Activated naive CD8-positive, alpha-beta T cell (primary cell): ENCODE measurements at regions not wholly inside any gene's neighbourhood (a gene's known extent, or its start where the extent isn't known, plus 50 kb on each side); places are given as distances from the start of the nearest gene placed in this dataset.

ENCODE experiments used
- H3K27ac Mint-ChIP-seq: one replicate; pipeline ENCODE4 v1.8.0; 2021; ENCODE audit warnings: mixed read lengths
- H3K27me3 Mint-ChIP-seq: one replicate; pipeline ENCODE4 v1.8.0; 2021; ENCODE audit warnings: mixed read lengths
- H3K36me3 Mint-ChIP-seq: one replicate; pipeline ENCODE4 v1.8.0; 2021; ENCODE audit warnings: mixed read lengths
- H3K4me1 Mint-ChIP-seq: one replicate; pipeline ENCODE4 v1.8.0; 2021; ENCODE audit warnings: low read depth, mixed read lengths
- H3K4me3 Mint-ChIP-seq: one replicate; pipeline ENCODE4 v1.8.0; 2021; ENCODE audit warnings: mild to moderate bottlenecking, mixed read lengths
- H3K9me3 Mint-ChIP-seq: one replicate; pipeline ENCODE4 v1.8.0; 2021; ENCODE audit warnings: low read depth, mixed read lengths

- no peaks in the 10 kb centered on the region for H3K4me1 Mint-ChIP-seq
- no peak overlapping the region for H3K27ac Mint-ChIP-seq
- no peaks in the 10 kb centered on the region for H3K36me3 Mint-ChIP-seq
These were observed 1350.2 kb upstream of the FAM98A start for GRCh38 chr2:34949316-34949715.

GRCh38 chr2:34936089-34936488 lies 1337.0 kb upstream of the FAM98A start:
- Mint-ChIP-seq H3K4me1 (no peaks in the 10 kb centered on the region), H3K9me3 (peaks cover 8% of the 10 kb centered on the region), H3K27me3 (no peaks in the 10 kb centered on the region), H3K36me3 (no peaks in the 10 kb centered on the region), H3K4me3 (no peak overlapping the region), H3K27ac (no peak overlapping the region)

More at GRCh38 chr2:34949316-34949715, 1350.2 kb upstream of the FAM98A start:
- Mint-ChIP-seq H3K4me3 (no peak overlapping the region), H3K27me3 (no peaks in the 10 kb centered on the region), H3K9me3 (peaks cover 18% of the 10 kb centered on the region)

- H3K36me3 Mint-ChIP-seq, result no peaks in the 10 kb centered on the region
- H3K4me1 Mint-ChIP-seq, result no peaks in the 10 kb centered on the region
- H3K4me3 Mint-ChIP-seq, result no peak overlapping the region
- no peaks in the 10 kb centered on the region for H3K27me3 Mint-ChIP-seq
- H3K9me3 Mint-ChIP-seq, result no peaks in the 10 kb centered on the region
- H3K27ac Mint-ChIP-seq, result no peak overlapping the region
These were observed 1313.0 kb upstream of the FAM98A start for GRCh38 chr2:34912084-34912483.

GRCh38 chr2:34909992-34910705 lies 1311.0 kb upstream of the FAM98A start:
- Mint-ChIP-seq H3K4me1 (no peaks in the 10 kb centered on the region), H3K27me3 (no peaks in the 10 kb centered on the region), H3K36me3 (no peaks in the 10 kb centered on the region)

GRCh38 chr2:34907812-34908211 lies 1308.7 kb upstream of the FAM98A start:
- H3K27me3 Mint-ChIP-seq, result no peaks in the 10 kb centered on the region
- no peak overlapping the region for H3K4me3 Mint-ChIP-seq
- H3K9me3 Mint-ChIP-seq, result peaks cover 1% of the 10 kb centered on the region
- no peaks in the 10 kb centered on the region for H3K36me3 Mint-ChIP-seq
- no peak overlapping the region for H3K27ac Mint-ChIP-seq
- H3K4me1 Mint-ChIP-seq, result no peaks in the 10 kb centered on the region

More at GRCh38 chr2:34909992-34910705, 1311.0 kb upstream of the FAM98A start:
- Mint-ChIP-seq H3K27ac (no peak overlapping the region), H3K4me3 (no peak overlapping the region), H3K9me3 (no peaks in the 10 kb centered on the region)

GRCh38 chr2:34901739-34902138 lies 1302.6 kb upstream of the FAM98A start:
- no peak overlapping the region for H3K27ac Mint-ChIP-seq
- H3K36me3 Mint-ChIP-seq, result no peaks in the 10 kb centered on the region
- H3K4me3 Mint-ChIP-seq, result no peak overlapping the region
- H3K27me3 Mint-ChIP-seq, result no peaks in the 10 kb centered on the region
- H3K9me3 Mint-ChIP-seq, result peaks cover 5% of the 10 kb centered on the region
- H3K4me1 Mint-ChIP-seq, result no peaks in the 10 kb centered on the region

- Mint-ChIP-seq H3K9me3 (peaks cover 5% of the 10 kb centered on the region), H3K4me1 (no peaks in the 10 kb centered on the region), H3K27me3 (no peaks in the 10 kb centered on the region), H3K27ac (no peak overlapping the region), H3K4me3 (no peak overlapping the region), H3K36me3 (no peaks in the 10 kb centered on the region)
These were observed 1300.0 kb upstream of the FAM98A start for GRCh38 chr2:34899079-34899478.

- H3K36me3 Mint-ChIP-seq, result no peaks in the 10 kb centered on the region
- H3K4me3 Mint-ChIP-seq, result no peak overlapping the region
These were observed 1293.7 kb upstream of the FAM98A start for GRCh38 chr2:34892766-34893165.

GRCh38 chr2:34892256-34892655 lies 1293.2 kb upstream of the FAM98A start:
- Mint-ChIP-seq H3K27ac (no peak overlapping the region), H3K36me3 (no peaks in the 10 kb centered on the region), H3K27me3 (no peaks in the 10 kb centered on the region), H3K4me3 (no peak overlapping the region), H3K9me3 (no peaks in the 10 kb centered on the region), H3K4me1 (no peaks in the 10 kb centered on the region)

More at GRCh38 chr2:34892766-34893165, 1293.7 kb upstream of the FAM98A start:
- no peaks in the 10 kb centered on the region for H3K9me3 Mint-ChIP-seq
- H3K27ac Mint-ChIP-seq, result no peak overlapping the region
- no peaks in the 10 kb centered on the region for H3K4me1 Mint-ChIP-seq
- H3K27me3 Mint-ChIP-seq, result no peaks in the 10 kb centered on the region

- H3K36me3 Mint-ChIP-seq, result no peaks in the 10 kb centered on the region
- peaks cover 6% of the 10 kb centered on the region for H3K9me3 Mint-ChIP-seq
- H3K4me3 Mint-ChIP-seq, result no peak overlapping the region
- no peaks in the 10 kb centered on the region for H3K4me1 Mint-ChIP-seq
- H3K27ac Mint-ChIP-seq, result no peak overlapping the region
- H3K27me3 Mint-ChIP-seq, result no peaks in the 10 kb centered on the region
These were observed 1276.1 kb upstream of the FAM98A start for GRCh38 chr2:34875091-34875745.

- no peaks in the 10 kb centered on the region for H3K36me3 Mint-ChIP-seq
- H3K4me3 Mint-ChIP-seq, result no peak overlapping the region
- no peaks in the 10 kb centered on the region for H3K4me1 Mint-ChIP-seq
- peaks cover 23% of the 10 kb centered on the region for H3K9me3 Mint-ChIP-seq
- no peaks in the 10 kb centered on the region for H3K27me3 Mint-ChIP-seq
- no peak overlapping the region for H3K27ac Mint-ChIP-seq
These were observed 1254.5 kb upstream of the FAM98A start for GRCh38 chr2:34853646-34854045.

- H3K4me3 Mint-ChIP-seq, result no peak overlapping the region
- H3K4me1 Mint-ChIP-seq, result no peaks in the 10 kb centered on the region
- no peak overlapping the region for H3K27ac Mint-ChIP-seq
- H3K36me3 Mint-ChIP-seq, result no peaks in the 10 kb centered on the region
- H3K9me3 Mint-ChIP-seq, result peaks cover 20% of the 10 kb centered on the region
- no peaks in the 10 kb centered on the region for H3K27me3 Mint-ChIP-seq
These were observed 1252.7 kb upstream of the FAM98A start for GRCh38 chr2:34851804-34852203.

GRCh38 chr2:34849827-34850226 lies 1250.7 kb upstream of the FAM98A start:
- Mint-ChIP-seq H3K27me3 (no peaks in the 10 kb centered on the region), H3K27ac (no peak overlapping the region), H3K36me3 (no peaks in the 10 kb centered on the region), H3K4me1 (no peaks in the 10 kb centered on the region), H3K4me3 (no peak overlapping the region), H3K9me3 (peaks cover 7% of the 10 kb centered on the region)

GRCh38 chr2:34848691-34849090 lies 1249.6 kb upstream of the FAM98A start:
- Mint-ChIP-seq H3K9me3 (peaks cover 7% of the 10 kb centered on the region), H3K4me1 (no peaks in the 10 kb centered on the region), H3K4me3 (no peak overlapping the region), H3K36me3 (no peaks in the 10 kb centered on the region), H3K27me3 (no peaks in the 10 kb centered on the region), H3K27ac (no peak overlapping the region)

- H3K9me3 Mint-ChIP-seq, result peaks cover 3% of the 10 kb centered on the region
- no peaks in the 10 kb centered on the region for H3K4me1 Mint-ChIP-seq
- no peak overlapping the region for H3K27ac Mint-ChIP-seq
- H3K27me3 Mint-ChIP-seq, result no peaks in the 10 kb centered on the region
- no peak overlapping the region for H3K4me3 Mint-ChIP-seq
- H3K36me3 Mint-ChIP-seq, result no peaks in the 10 kb centered on the region
These were observed 1249.0 kb upstream of the FAM98A start for GRCh38 chr2:34848132-34848531.

GRCh38 chr2:34844629-34845028 lies 1245.5 kb upstream of the FAM98A start:
- no peaks in the 10 kb centered on the region for H3K9me3 Mint-ChIP-seq
- no peaks in the 10 kb centered on the region for H3K4me1 Mint-ChIP-seq
- H3K4me3 Mint-ChIP-seq, result no peak overlapping the region
- no peaks in the 10 kb centered on the region for H3K27me3 Mint-ChIP-seq
- no peaks in the 10 kb centered on the region for H3K36me3 Mint-ChIP-seq
- H3K27ac Mint-ChIP-seq, result no peak overlapping the region
